ENCODE measurements at regions not wholly inside any gene's neighbourhood (a gene's known extent, or its start where the extent isn't known, plus 50 kb on each side); places are given as distances from the start of the nearest gene placed in this dataset.
A peak's percentile ranks its signal among the peaks of the same experiment; 100 is the strongest.

GRCh38 chr17:77690271-77691161 lies 268.0 kb upstream of the TNRC6C start:
- intact Hi-C loops (cut with DNase I) = no loop called here
- DNase-seq = peak in 3 of 10 donors; percentile 32 to 81 (median 42)

DNA sequence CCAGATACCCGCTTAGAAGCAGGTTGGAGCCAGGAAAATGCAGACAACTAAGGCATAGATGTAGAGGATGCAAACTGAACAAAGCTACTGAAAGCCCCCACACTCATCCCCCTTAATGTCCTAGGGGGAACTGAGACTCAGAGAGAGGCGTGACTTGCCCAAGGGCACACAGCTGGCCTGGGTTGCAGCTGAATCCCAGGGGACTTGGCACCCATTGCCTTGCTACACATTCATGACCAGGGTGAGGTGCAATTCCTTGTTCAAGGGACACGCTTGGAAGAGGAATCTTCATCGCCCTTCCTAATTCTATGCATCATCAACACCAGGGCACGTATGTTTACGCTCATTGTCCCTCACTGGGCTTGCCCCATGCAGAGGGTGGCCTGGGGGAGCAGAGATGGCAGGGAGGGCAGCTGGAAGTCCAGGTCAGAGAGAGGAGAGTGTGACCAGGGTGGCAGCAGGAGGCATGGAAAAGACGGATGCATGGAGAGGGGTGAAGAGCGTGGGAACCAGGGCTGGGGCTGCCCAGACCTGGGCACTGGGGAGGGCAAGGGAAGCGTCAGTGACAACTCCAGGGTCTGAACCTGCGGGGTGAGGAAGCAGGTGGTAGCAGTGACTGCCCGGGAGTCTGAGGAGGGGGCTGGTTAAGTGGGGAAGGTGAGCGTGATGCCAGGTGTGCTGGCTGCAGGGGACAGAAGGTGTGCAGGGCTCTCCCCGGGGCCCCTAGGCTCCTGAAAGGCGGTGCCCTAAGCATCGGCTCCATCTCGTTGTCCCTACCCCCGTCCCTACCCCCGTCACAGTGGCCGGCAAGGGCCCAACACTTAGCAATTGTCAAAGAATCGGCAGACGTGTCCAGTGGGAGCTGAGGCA lies 267.1 kb upstream of the TNRC6C start:
- DNase-seq = peak in 1 of 10 donors; percentile 66
- intact Hi-C loops (cut with DNase I) = no loop called here

DNA sequence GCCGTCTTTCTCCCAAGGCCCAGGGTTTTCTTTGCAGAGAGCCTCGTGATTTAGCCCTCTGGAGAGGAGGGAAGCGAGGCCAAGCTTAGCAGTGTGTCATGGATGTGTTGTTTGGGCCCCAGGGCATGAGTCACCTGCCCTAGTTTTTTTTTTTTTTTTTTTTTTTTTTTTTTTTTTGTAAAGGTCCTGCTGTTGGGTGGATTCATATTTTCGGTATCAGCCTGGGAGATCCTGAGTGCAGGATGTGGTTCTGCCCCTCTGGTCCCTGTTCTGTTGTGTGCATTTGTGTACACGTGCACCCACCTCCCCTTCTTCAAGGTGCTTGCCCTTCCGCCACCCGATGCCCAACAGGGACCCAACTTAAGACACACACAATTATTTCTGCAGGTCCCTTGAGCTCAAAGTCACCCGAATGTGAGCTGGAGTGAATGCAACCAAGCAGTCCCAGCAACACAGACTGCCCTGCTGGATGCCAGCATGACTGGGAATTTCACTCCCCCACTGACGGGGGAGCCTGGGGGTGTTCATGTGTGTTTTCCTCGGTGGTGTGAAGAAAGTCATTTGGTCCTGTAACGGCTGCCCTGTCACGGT lies 265.8 kb upstream of the TNRC6C start:
- intact Hi-C loops (cut with DNase I) = no loop called here
- DNase-seq = no peak

DNA sequence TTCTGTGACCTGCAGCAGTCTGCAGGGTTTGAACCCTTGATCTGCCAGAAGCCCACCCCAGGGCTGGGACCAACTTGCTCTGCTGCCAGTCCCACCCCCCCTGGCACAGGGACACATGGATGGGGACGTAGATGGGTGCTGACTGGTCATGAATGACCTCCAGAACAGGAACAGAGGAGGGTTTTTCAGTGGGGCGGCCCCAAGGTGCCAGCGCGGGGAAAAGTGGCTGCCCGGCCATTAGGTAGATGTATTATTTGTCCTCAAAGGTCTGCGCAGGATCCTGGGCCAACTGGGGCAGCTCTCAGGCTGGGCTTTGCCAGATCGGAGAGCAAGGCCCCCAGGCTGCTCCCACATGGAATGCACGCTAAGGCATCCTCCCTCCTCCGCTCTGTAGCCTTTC lies 265.2 kb upstream of the TNRC6C start:
- DNase-seq = peak in 1 of 10 donors; percentile 81
- intact Hi-C loops (cut with DNase I) = no loop called here

DNA sequence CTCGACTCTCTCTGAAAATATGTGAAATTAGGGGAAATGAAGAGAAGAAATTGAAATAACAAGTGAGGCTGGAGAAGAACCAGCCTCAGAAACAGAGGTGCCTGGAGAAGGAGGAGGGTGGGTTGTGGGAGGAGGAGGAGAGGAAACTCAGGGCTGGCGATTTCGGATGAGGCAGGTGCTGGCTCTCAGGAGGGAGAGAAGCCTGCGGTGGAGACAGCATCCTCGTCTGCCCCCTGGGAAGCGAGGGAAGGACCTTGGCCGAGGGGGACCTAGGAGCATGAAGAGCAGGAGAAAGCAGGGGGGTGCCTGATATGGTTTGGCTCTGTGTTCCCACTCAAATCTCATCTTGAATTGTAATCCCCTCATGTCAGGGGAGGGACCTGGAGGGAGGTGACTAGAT lies 264.7 kb upstream of the TNRC6C start:
- no peak for DNase-seq
- intact Hi-C loops (cut with DNase I) = no loop called here

DNA sequence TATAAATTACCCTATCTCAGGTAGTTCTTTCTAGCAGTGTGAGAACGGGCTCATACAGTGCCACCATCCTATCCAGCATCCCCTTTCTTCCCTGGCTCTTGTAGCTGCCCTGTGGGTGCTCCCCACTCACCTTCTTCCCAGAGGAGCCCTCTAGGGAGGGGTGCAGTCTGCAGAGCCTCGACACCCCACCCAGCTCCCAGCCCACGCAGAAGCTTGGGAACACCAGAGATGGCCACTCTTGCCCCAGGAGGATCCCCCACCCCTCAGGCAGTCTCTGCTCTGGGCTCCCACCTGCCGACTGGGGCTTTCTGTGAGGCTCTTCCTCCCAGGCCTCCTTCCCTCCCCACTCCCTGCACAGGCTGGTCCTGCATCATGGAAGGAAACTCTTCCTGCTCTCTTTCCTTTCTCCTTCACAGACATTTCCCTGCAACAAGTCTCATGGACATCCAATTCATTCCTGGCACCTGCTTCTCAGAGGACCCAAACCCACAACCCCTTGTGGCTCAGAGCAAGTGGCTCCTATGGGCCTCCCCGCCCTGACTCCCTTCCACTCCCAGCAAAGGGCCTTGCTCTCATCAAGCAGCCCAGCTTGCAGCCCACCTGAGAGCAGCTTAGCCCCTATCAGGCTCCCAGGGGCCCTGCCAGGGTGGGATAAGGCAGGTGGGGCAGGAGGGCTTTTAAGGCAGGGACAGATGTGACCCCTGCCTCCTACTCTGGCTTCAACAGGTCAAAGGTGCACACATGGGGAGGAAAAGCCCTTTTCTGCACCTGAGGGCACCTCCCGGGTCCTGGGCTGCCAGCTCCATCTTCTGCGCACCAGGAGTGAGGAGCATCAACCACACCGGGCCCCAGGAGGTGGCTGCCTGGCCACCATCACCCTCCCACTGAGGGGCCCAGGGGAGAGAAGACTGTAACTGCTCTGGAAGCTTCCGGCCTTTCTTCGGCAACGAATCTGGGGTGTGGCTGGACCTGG lies 263.8 kb upstream of the TNRC6C start:
- DNase-seq = peak in 1 of 10 donors; percentile 79
- intact Hi-C loops (cut with DNase I) = no loop called here

DNA sequence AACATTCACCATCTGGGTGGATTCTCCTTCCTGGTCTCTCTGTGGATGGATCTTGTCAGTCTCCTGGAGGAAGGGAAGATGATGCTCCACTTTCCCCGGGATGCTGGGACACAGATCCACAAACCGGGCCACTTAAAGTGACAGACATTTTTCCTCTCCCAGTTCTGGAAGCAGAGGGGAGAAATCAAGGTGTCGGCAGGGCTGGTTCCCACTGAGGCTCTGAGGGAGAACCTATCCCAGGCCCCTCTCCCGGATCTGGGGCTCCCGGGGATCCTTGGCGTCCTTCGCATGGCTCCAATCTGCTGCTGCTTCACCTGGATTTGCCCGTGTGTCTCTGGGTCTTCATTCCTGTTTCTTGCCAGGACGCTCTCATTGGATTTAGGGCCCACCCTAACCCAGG lies 263.1 kb upstream of the TNRC6C start:
- intact Hi-C loops (cut with DNase I) = no loop called here

DNA sequence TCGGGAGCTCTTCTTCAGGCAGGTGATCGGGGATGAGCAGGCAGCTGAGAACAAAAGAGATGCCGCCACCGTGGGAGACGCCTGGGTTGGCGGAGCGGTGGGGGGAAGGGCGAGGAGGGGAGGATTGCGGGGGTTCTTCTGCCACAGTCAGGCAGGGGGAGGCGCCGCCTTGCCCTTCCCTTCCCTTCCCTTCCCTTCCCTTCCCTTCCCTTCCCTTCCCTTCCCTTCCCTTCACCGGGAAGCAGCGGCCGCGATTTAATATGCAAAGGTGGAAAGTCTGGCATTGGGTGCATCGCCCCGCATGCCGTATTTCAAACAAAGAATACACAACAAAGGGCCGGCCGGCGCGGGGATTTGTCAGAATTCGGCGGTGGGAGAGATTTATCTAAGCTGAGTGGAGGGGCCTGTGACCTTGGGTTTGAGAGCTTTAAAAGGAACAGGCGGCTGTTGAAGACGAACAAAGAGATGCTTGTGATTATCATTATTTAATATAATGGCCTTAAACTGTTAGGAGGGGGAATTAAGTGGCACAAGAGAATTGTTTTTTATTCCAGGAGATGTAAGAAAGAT lies 262.3 kb upstream of the TNRC6C start:
- intact Hi-C loops (cut with DNase I) = no loop called here
- peak in 2 of 10 donors; percentile 75 to 83 for DNase-seq

More for the DNA sequence above, 263.1 kb upstream of the TNRC6C start:
- DNase-seq = no peak

GRCh38 chr17:77696721-77697460 lies 261.6 kb upstream of the TNRC6C start:
- intact Hi-C loops (cut with DNase I) = no loop called here
- peak in 3 of 10 donors; percentile 38 to 86 (median 76) for DNase-seq

DNA sequence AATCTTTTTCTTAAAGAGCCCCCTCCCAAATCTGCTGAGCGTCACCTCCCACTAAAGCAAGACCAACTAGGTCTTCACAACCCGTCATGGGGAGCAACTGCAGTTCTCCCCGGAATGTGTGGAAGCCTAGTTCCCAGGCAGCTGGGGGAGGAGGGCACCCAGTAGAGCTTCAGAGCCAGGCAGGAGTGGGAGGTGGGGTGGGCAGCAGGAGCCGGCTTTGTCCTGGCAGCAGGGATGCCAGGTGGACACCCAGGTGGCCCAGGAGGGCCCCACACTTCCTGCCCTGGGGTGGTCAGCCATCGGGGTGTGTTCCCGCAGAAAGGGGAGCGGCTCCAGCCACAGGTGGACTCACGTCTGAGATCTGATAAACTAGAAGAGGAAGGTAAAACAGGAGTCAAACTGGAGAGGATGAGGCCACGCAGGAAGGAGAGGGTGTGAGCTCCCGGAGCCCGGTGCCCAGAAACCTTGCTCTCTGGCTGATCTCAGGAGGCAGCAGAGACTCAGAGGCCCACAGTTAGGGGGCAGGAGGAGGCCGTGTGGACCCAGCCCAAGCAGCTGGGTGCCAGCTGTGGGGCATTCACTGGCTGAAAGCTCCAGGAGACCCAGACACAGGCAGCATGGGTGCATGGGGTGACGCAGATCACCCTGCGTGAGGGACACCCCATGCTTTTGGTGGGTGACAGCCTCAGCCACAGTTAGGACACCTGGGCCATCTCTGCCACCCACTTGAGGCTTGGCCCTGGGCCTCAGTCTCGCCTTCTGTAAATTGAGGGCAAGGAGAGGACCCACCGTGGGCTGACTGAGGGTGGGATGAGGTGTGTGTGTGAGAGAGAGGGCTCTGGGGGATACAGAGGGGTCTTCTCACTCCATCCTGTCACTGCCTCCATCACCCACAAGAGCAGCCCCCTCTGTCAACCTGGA lies 260.8 kb upstream of the TNRC6C start:
- intact Hi-C loops (cut with DNase I) = no loop called here
- peak in 1 of 10 donors; percentile 71 for DNase-seq

- peak in 1 of 10 donors; percentile 39 for DNase-seq
- intact Hi-C loops (cut with DNase I) = no loop called here
Measured at GRCh38 chr17:77698903-77699623, 259.4 kb upstream of the TNRC6C start.

DNA sequence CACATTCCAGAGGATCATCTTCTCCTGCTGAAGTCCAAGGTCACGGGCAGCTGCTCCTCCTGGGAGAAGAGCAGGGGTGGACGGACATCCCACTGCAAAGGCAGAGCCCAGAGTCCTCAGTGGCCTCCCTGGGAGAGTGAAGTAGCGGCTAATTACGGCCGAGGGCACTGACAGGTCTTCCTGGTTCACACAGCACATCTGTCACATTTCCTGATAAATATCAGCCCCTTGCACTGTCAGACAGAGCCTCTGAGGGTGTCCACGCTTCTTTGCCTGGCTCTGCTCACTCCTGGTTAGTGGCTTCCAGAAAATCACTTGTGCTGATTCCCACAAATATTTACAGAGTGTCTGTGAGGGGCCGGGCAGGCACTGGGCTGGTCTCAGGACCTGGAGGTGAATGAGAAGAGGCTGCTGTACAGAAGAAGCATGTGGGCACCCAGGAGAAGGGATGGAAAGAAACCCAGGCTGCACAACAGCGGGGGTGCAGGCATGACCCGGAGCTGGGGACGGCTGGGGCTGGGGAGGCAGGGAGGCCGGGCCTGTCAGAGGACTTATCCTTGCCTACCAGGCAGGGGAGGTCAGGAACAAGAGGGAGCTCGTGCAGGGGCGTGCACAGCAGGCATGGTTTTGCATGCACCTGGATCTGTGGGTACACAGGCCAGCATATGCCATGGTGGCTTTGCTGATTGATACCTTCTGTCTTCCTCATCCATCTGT lies 258.2 kb upstream of the TNRC6C start:
- intact Hi-C loops (cut with DNase I) = no loop called here
- peak in 1 of 10 donors; percentile 35 for DNase-seq

- intact Hi-C loops (cut with DNase I) = no loop called here
- DNase-seq = no peak
Measured at GRCh38 chr17:77701996-77702395, 256.5 kb upstream of the TNRC6C start.

GRCh38 chr17:77704048-77704815 lies 254.3 kb upstream of the TNRC6C start:
- intact Hi-C loops (cut with DNase I) = no loop called here
- peak in 1 of 10 donors; percentile 14 for DNase-seq

GRCh38 chr17:77706938-77707337 lies 251.6 kb upstream of the TNRC6C start:
- peak in 1 of 10 donors; percentile 27 for DNase-seq
- intact Hi-C loops (cut with DNase I) = no loop called here

- intact Hi-C loops (cut with DNase I) = no loop called here
- DNase-seq = peak in 1 of 10 donors; percentile 38
Measured at GRCh38 chr17:77707546-77707945, 251.0 kb upstream of the TNRC6C start.
